ENCODE measurements at regions not wholly inside any gene's neighbourhood (a gene's known extent, or its start where the extent isn't known, plus 50 kb on each side); places are given as distances from the start of the nearest gene placed in this dataset.

GRCh38 chr11:41997844-41998401 lies 538.5 kb upstream of the LRRC4C start:
- no peak for TF ChIP-seq POLR2A (IDR thresholded peaks at IDR 0.05; ENCODE audit: low read depth)
- no peak for TF ChIP-seq EP300 (IDR thresholded peaks at IDR 0.05)

All from esophagus muscularis mucosa (tissue), 2 donors.